ENCODE measurements at regions not wholly inside any gene's neighbourhood (a gene's known extent, or its start where the extent isn't known, plus 50 kb on each side); places are given as distances from the start of the nearest gene placed in this dataset.
A peak's percentile ranks its signal among the peaks of the same experiment; 100 is the strongest.

GRCh38 chrX:25278341-25278740 is 262.6 kb upstream of the ARX start:
- Histone ChIP-seq H3K27ac (no peak overlapping the region), H3K36me3 (no peaks in the 10 kb centered on the region), H3K27me3 (peaks cover 0 to under 1% of the 10 kb centered on the region in 2 donors), H3K9me3 (no peaks in the 10 kb centered on the region), H3K4me3 (no peak overlapping the region), H3K4me1 (no peaks in the 10 kb centered on the region)
- no peak for TF ChIP-seq CTCF (IDR thresholded peaks at IDR 0.05)
- no peak for TF ChIP-seq POLR2A (IDR thresholded peaks at IDR 0.05)
- DNase-seq (no peak), ATAC-seq (no peak)
- intact Hi-C loops (cut with DNase I), result no loop called here

- H3K4me3 ChIP-seq, result no peak overlapping the region
- WGBS (ENCODE audit: insufficient coverage, low coverage, low lambda C conversion rate, missing lambda C conversion rate), result 60% methylated on average over 3 of the region's 3 CpGs
- no peaks in the 10 kb centered on the region for H3K36me3 ChIP-seq
- DNase-seq, result no peak
- no peak for TF ChIP-seq POLR2A (IDR thresholded peaks at IDR 0.05)
- TF ChIP-seq CTCF (IDR thresholded peaks at IDR 0.05), result no peak
- ATAC-seq, result peak in 3 of 4 donors; percentile 19 to 74 (median 52)
- no peaks in the 10 kb centered on the region for H3K4me1 ChIP-seq
- H3K27me3 ChIP-seq, result no peaks in the 10 kb centered on the region
- no peak overlapping the region for H3K27ac ChIP-seq
- no peaks in the 10 kb centered on the region for H3K9me3 ChIP-seq
- intact Hi-C loops (cut with DNase I), result no loop called here
Observed at GRCh38 chrX:25277574-25277973, 261.8 kb upstream of the ARX start.

GRCh38 chrX:25275159-25275558 is 259.4 kb upstream of the ARX start:
- intact Hi-C loops (cut with DNase I), result no loop called here
- DNase-seq (no peak), ATAC-seq (no peak)
- no peak overlapping the region for H3K4me3 ChIP-seq
- 53% methylated on average over 3 of the region's 3 CpGs for WGBS (ENCODE audit: insufficient coverage, low coverage, low lambda C conversion rate, missing lambda C conversion rate)
- no peak overlapping the region for H3K27ac ChIP-seq
- no peaks in the 10 kb centered on the region for H3K4me1 ChIP-seq
- no peaks in the 10 kb centered on the region for H3K9me3 ChIP-seq
- H3K36me3 ChIP-seq, result no peaks in the 10 kb centered on the region
- H3K27me3 ChIP-seq, result no peaks in the 10 kb centered on the region
- TF ChIP-seq CTCF (IDR thresholded peaks at IDR 0.05), result no peak
- TF ChIP-seq POLR2A (IDR thresholded peaks at IDR 0.05), result no peak

GRCh38 chrX:25241461-25241860 is 225.7 kb upstream of the ARX start:
- intact Hi-C loops (cut with DNase I), result no loop called here
- no peak overlapping the region for H3K4me3 ChIP-seq

More at GRCh38 chrX:25241461-25241860, 225.7 kb upstream of the ARX start:
- no peak for TF ChIP-seq POLR2A (IDR thresholded peaks at IDR 0.05)
- TF ChIP-seq CTCF (IDR thresholded peaks at IDR 0.05), result no peak
- Histone ChIP-seq H3K27ac (no peak overlapping the region), H3K4me1 (no peaks in the 10 kb centered on the region), H3K36me3 (no peaks in the 10 kb centered on the region), H3K27me3 (no peaks in the 10 kb centered on the region), H3K9me3 (no peaks in the 10 kb centered on the region)
- DNase-seq (no peak), ATAC-seq (no peak)
- 33% methylated on average over 2 of the region's 2 CpGs for WGBS (ENCODE audit: insufficient coverage, low coverage, low lambda C conversion rate, missing lambda C conversion rate)
